Caco-2 (cell line): ENCODE measurements at regions not wholly inside any gene's neighbourhood (a gene's known extent, or its start where the extent isn't known, plus 50 kb on each side); places are given as distances from the start of the nearest gene placed in this dataset.

Source experiments
- BruUV-seq: library from RNA; stranded (reverse); fragments of 400-500 nt; replicated peaks from 2 replicates; lab custom pipeline; 2021; lab: Mats Ljungman, UMichigan
- CTCF ChIA-PET: fragments of 300-600 bp; sonication (Branson Sonifier 250); formaldehyde crosslinking; loops from one replicate; lab custom pipeline; 2022; ENCODE audit warnings: antibody characterized with exemption; lab: Charles Lee
- POLR2A ChIA-PET: fragments of 300-600 bp; sonication (Branson Sonifier 250); formaldehyde crosslinking; loops from one replicate; lab custom pipeline; 2022; ENCODE audit warnings: antibody characterized with exemption; lab: Charles Lee
- DNase-seq, 2 experiments: peaks; one replicate each; pipeline versions ENCODE4 v3.0.0 to v3.0.0-alpha.2; 2020 to 2022
- H3K27me3 ChIP-seq: replicated peaks from 2 replicates; pipeline ENCODE4 v1.6.0; 2011; ENCODE audit warnings: low read length; ENCODE audit not compliant: control insufficient read depth, insufficient read depth
- H3K36me3 ChIP-seq: 2 replicates; pipeline ENCODE4 v1.5.1; 2011; ENCODE audit warnings: low read length; ENCODE audit not compliant: control insufficient read depth, insufficient read depth
- H3K4me1 ChIP-seq: fragments of 250-450 bp; sonication (Bioruptor Pico); 2 replicates; pipeline ENCODE4 v1.5.1; 2020; ENCODE audit warnings: mild to moderate bottlenecking
- H3K4me3 ChIP-seq: 2 replicates; pipeline ENCODE4 v1.5.1; 2011; ENCODE audit warnings: low read depth, mild to moderate bottlenecking, control low read depth, low read length
- H3K9me3 ChIP-seq: fragments of 250-450 bp; sonication (Bioruptor Pico); 2 replicates; pipeline ENCODE4 v1.5.1; 2020; ENCODE audit warnings: mild to moderate bottlenecking, moderate library complexity
- H3K27ac Mint-ChIP-seq: one replicate; pipeline ENCODE4 v1.8.0; 2022; ENCODE audit warnings: mixed read lengths; ENCODE audit not compliant: unreplicated experiment
- H3K27me3 Mint-ChIP-seq: one replicate; pipeline ENCODE4 v1.8.0; 2022; ENCODE audit warnings: mixed read lengths; ENCODE audit not compliant: insufficient read depth, unreplicated experiment
- H3K36me3 Mint-ChIP-seq: one replicate; pipeline ENCODE4 v1.8.0; 2022; ENCODE audit warnings: mild to moderate bottlenecking, mixed read lengths; ENCODE audit not compliant: insufficient read depth, unreplicated experiment
- H3K4me1 Mint-ChIP-seq: one replicate; pipeline ENCODE4 v1.8.0; 2022; ENCODE audit warnings: low read depth, mixed read lengths; ENCODE audit not compliant: unreplicated experiment
- H3K4me3 Mint-ChIP-seq: one replicate; pipeline ENCODE4 v1.8.0; 2022; ENCODE audit warnings: mild to moderate bottlenecking, moderate library complexity, mixed read lengths; ENCODE audit not compliant: unreplicated experiment
- H3K9me3 Mint-ChIP-seq: one replicate; pipeline ENCODE4 v1.8.0; 2022; ENCODE audit warnings: mixed read lengths; ENCODE audit not compliant: unreplicated experiment
- CTCF ChIP-seq, 2 experiments: fragments of 200-600 bp in 1 of 2; IDR thresholded peaks; 1 replicate in 1 of 2; 2 replicates in 1 of 2; pipeline versions ENCODE4 v1.5.1 to v1.8.0; 2011 to 2022; ENCODE audit warnings: antibody characterized with exemption in 1 of 2, control low read depth in 1 of 2, inconsistent platforms in 1 of 2, low read depth in 1 of 2, low read length in 1 of 2, mild to moderate bottlenecking in 1 of 2, moderate library complexity in 1 of 2; ENCODE audit not compliant: insufficient read depth in 1 of 2, severe bottlenecking in 1 of 2, unreplicated experiment in 1 of 2
- intact Hi-C: fragments of 100-400 bp; cut with micrococcal nuclease; formaldehyde crosslinking; loops from one replicate; pipeline ENCODE4 v1.10.0; 2022; ENCODE audit not compliant: unreplicated experiment

DNA sequence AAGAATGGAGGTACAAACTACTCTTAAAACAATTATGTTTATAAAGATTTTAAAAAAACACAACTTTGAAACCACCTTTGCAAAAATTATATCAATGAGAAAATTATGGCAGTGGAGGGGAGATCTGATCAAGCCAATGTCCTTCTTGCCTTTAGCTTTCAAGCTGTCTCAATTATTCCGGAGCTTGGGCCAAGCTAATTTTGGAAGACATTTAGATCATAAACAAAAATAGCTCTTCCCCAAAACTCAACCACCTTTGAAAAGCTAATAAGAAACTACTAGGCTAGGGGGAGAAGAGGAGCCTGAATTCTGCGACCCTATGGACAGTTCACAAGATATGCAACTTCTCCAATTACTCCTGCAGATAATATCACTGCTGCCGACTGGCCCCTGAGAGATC lies 263.3 kb downstream of the ICE1 start:
- H3K27me3 ChIP-seq: no peaks in the 10 kb centered on the region; the same call in 1 of the 2 replicates
- CTCF ChIA-PET: no interaction called here

GRCh38 chr5:5683174-5683573 lies 260.7 kb downstream of the ICE1 start:
- Histone ChIP-seq H3K4me1 (no peaks in the 10 kb centered on the region), H3K36me3 (no peaks in the 10 kb centered on the region), H3K27me3 (no peaks in the 10 kb centered on the region; the same call in 1 of the 2 replicates), H3K4me3 (no peak overlapping the region), H3K9me3 (no peaks in the 10 kb centered on the region)
- Mint-ChIP-seq H3K9me3 (peaks cover 24% of the 10 kb centered on the region), H3K27me3 (peaks cover 13% of the 10 kb centered on the region), H3K4me1 (no peaks in the 10 kb centered on the region), H3K36me3 (no peaks in the 10 kb centered on the region), H3K4me3 (no peak overlapping the region), H3K27ac (no peak overlapping the region)
- BruUV-seq: no TSS peak
- DNase-seq: no peak
- ChIA-PET POLR2A (no interaction called here), CTCF (no interaction called here)
- TF ChIP-seq CTCF (IDR thresholded peaks at IDR 0.05; ENCODE audit: insufficient read depth in 1 of 2, low read depth in 1 of 2, low read length in 1 of 2, severe bottlenecking in 1 of 2, unreplicated experiment in 1 of 2): no peak
- intact Hi-C loops: no loop called here

More for the DNA sequence above, 263.3 kb downstream of the ICE1 start:
- H3K27ac Mint-ChIP-seq: no peak overlapping the region
- no peaks in the 10 kb centered on the region for H3K4me1 Mint-ChIP-seq
- no peaks in the 10 kb centered on the region for H3K36me3 Mint-ChIP-seq
- POLR2A ChIA-PET: no interaction called here
- no peak overlapping the region for H3K4me3 Mint-ChIP-seq
- BruUV-seq: no TSS peak
- DNase-seq: no peak
- H3K27me3 Mint-ChIP-seq: peaks cover 23% of the 10 kb centered on the region
- H3K36me3 ChIP-seq: no peaks in the 10 kb centered on the region
- intact Hi-C loops: no loop called here
- no peaks in the 10 kb centered on the region for H3K9me3 ChIP-seq
- no peak overlapping the region for H3K4me3 ChIP-seq
- H3K4me1 ChIP-seq: no peaks in the 10 kb centered on the region
- TF ChIP-seq CTCF (IDR thresholded peaks at IDR 0.05; ENCODE audit: insufficient read depth in 1 of 2, low read depth in 1 of 2, low read length in 1 of 2, severe bottlenecking in 1 of 2, unreplicated experiment in 1 of 2): no peak
- peaks cover 21% of the 10 kb centered on the region for H3K9me3 Mint-ChIP-seq

DNA sequence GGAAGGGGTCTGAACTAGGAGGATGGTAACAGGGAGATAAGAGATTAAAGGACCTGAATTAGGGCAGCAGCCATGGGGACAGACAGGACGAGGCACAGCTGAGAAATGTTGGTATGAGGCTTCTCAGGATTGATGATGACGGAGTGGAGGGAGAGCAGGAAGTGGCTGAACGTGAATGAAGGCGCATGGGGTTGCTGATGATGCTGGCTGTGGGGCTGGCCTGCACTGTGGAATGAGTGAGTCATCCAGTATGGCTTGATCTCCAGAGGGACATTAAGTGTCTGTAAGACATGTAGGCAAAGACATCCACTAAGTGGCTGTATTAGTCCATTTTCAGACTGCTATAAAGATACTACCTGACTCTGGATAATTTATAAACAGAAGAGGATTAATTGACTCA lies 256.4 kb downstream of the ICE1 start:
- Mint-ChIP-seq H3K27ac (no peak overlapping the region), H3K4me3 (no peak overlapping the region), H3K9me3 (peaks cover 27% of the 10 kb centered on the region), H3K4me1 (no peaks in the 10 kb centered on the region), H3K36me3 (no peaks in the 10 kb centered on the region), H3K27me3 (no peaks in the 10 kb centered on the region)
- H3K27me3 ChIP-seq: no peaks in the 10 kb centered on the region
- H3K4me3 ChIP-seq: no peak overlapping the region
- ChIA-PET CTCF (no interaction called here), POLR2A (no interaction called here)
- no TSS peak for BruUV-seq
- no peak for DNase-seq
- intact Hi-C loops: no loop called here
- H3K9me3 ChIP-seq: no peaks in the 10 kb centered on the region
- no peaks in the 10 kb centered on the region for H3K4me1 ChIP-seq
- no peak for TF ChIP-seq CTCF (IDR thresholded peaks at IDR 0.05; ENCODE audit: insufficient read depth in 1 of 2, low read depth in 1 of 2, low read length in 1 of 2, severe bottlenecking in 1 of 2, unreplicated experiment in 1 of 2)
- no peaks in the 10 kb centered on the region for H3K36me3 ChIP-seq
